AG04450 (cell line): ENCODE measurements at regions not wholly inside any gene's neighbourhood (a gene's known extent, or its start where the extent isn't known, plus 50 kb on each side); places are given as distances from the start of the nearest gene placed in this dataset.
"Not testable (repeated sequence)": the region's sequence is repeated elsewhere in the genome, so short reads cannot be mapped to it uniquely, and the experiment has no call there.

Experiments used
- CTCF ChIA-PET: fragments of 300-600, 350-600 bp; formaldehyde crosslinking; extraction: SDS; loops from one replicate; lab custom pipeline; 2022; ENCODE audit warnings: antibody characterized with exemption, inconsistent platforms; lab: Charles Lee
- POLR2A ChIA-PET: fragments of 350-600 bp; formaldehyde crosslinking; extraction: SDS; loops from one replicate; lab custom pipeline; 2021; ENCODE audit warnings: antibody characterized with exemption, inconsistent platforms; lab: Yijun Ruan, JAX
- DNase-seq: peaks from one replicate; pipeline ENCODE4 v3.0.0-alpha.2; 2011; ENCODE audit warnings: low read depth, low spot score
- H3K27ac ChIP-seq: one replicate; pipeline ENCODE4 v1.5.1; 2012; ENCODE audit warnings: low read depth, low read length, control low read depth
- H3K27me3 ChIP-seq: one replicate; pipeline ENCODE4 v1.6.0; 2012; ENCODE audit warnings: low read length; ENCODE audit not compliant: control insufficient read depth, insufficient read depth
- H3K4me3 ChIP-seq: 2 replicates; pipeline ENCODE4 v1.5.1; 2011; ENCODE audit warnings: mild to moderate bottlenecking, low read depth, low read length, control low read depth
- H3K9me3 ChIP-seq: 2 replicates; pipeline ENCODE4 v1.5.1; 2012; ENCODE audit warnings: low read length; ENCODE audit not compliant: control insufficient read depth, insufficient read depth
- CTCF ChIP-seq: IDR thresholded peaks from 2 replicates; pipeline ENCODE4 v1.5.1; 2011; ENCODE audit warnings: low read depth, low read length, control low read depth, inconsistent platforms

- POLR2A ChIA-PET = no interaction called here
- TF ChIP-seq CTCF = no peak
These were observed 67.2 kb upstream of the ATP2C1 start for GRCh38 chr3:130826516-130827182.

GRCh38 chr3:130827486-130827885, 66.4 kb upstream of the ATP2C1 start:
- no peak for TF ChIP-seq CTCF
- no peak overlapping the region for H3K27ac ChIP-seq
- H3K9me3 ChIP-seq = no peaks in the 10 kb centered on the region
- H3K27me3 ChIP-seq = no peaks in the 10 kb centered on the region
- DNase-seq = no peak
- POLR2A ChIA-PET = no interaction called here
- CTCF ChIA-PET = no interaction called here
- H3K4me3 ChIP-seq = no peak overlapping the region

More at GRCh38 chr3:130826516-130827182, 67.2 kb upstream of the ATP2C1 start:
- CTCF ChIA-PET = interaction anchor here (0.6 kb wide), 1 partner anchor 18 kb away, joined by 3 read pairs; no protein-coding TSS in a partner anchor
- no peak for DNase-seq
- no peaks in the 10 kb centered on the region for H3K9me3 ChIP-seq
- H3K4me3 ChIP-seq = no peak overlapping the region
- no peak overlapping the region for H3K27ac ChIP-seq
- no peaks in the 10 kb centered on the region for H3K27me3 ChIP-seq

- ChIA-PET POLR2A (no interaction called here), CTCF (interaction anchor here (0.6 kb wide), 1 partner anchor 190 kb away, joined by 3 read pairs; no protein-coding TSS in a partner anchor)
- Histone ChIP-seq H3K9me3 (no peaks in the 10 kb centered on the region), H3K27ac (no peak overlapping the region), H3K4me3 (no peak overlapping the region), H3K27me3 (no peaks in the 10 kb centered on the region)
- no peak for TF ChIP-seq CTCF
- no peak for DNase-seq
These were observed 64.6 kb upstream of the ATP2C1 start for GRCh38 chr3:130828948-130829947.

- H3K27ac ChIP-seq = no peak overlapping the region
- DNase-seq = no peak
- no peak for TF ChIP-seq CTCF
- CTCF ChIA-PET = no interaction called here
- no peak overlapping the region for H3K4me3 ChIP-seq
- POLR2A ChIA-PET = no interaction called here
- no peaks in the 10 kb centered on the region for H3K27me3 ChIP-seq
- H3K9me3 ChIP-seq = no peaks in the 10 kb centered on the region
These were observed 62.0 kb upstream of the ATP2C1 start for GRCh38 chr3:130831719-130832400.

GRCh38 chr3:130832401-130832746, 61.5 kb upstream of the ATP2C1 start:
- DNase-seq, H3K27ac ChIP-seq, POLR2A ChIA-PET, CTCF ChIA-PET, H3K9me3 ChIP-seq, H3K27me3 ChIP-seq, H3K4me3 ChIP-seq: not testable (repeated sequence)
